SK-N-SH (cell line): ENCODE measurements at regions not wholly inside any gene's neighbourhood (a gene's known extent, or its start where the extent isn't known, plus 50 kb on each side); places are given as distances from the start of the nearest gene placed in this dataset.

Source experiments
- CTCF ChIA-PET: fragments of 300-600, 350-600 bp; formaldehyde crosslinking; extraction: SDS; loops from one replicate; lab custom pipeline; 2021; lab: Yijun Ruan, JAX
- POLR2A ChIA-PET: fragments of 350-600 bp; sonication (Branson Sonifier 250); formaldehyde crosslinking; extraction: SDS; loops from one replicate; lab custom pipeline; 2020; ENCODE audit warnings: antibody characterized with exemption, inconsistent platforms; lab: Yijun Ruan, JAX
- DNase-seq: peaks from one replicate; pipeline ENCODE4 v3.0.0; 2012
- H2AFZ ChIP-seq: fragments of 200-600 bp; sonication (generic); 2 replicates; pipeline ENCODE4 v1.8.1; 2016; ENCODE audit warnings: antibody characterized with exemption, mild to moderate bottlenecking, low read depth
- H3F3A ChIP-seq: fragments of 200-600 bp; sonication (generic); replicated peaks from 2 replicates; pipeline ENCODE3; 2016; ENCODE audit warnings: antibody characterized with exemption, mild to moderate bottlenecking; ENCODE audit not compliant: insufficient read depth
- H3K27ac ChIP-seq, 2 experiments: fragments of 200-500 bp in 1 of 2; fragments of 200-600 bp in 1 of 2; sonication (Bioruptor generic) in 1 of 2; sonication (generic), shearing (Covaris generic) in 1 of 2; 2 replicates each; pipeline versions ENCODE4 v1.5.1 to v1.6.1; 2014 to 2016; ENCODE audit warnings: low read depth in 2 of 2, inconsistent platforms in 1 of 2, low read length in 1 of 2, mild to moderate bottlenecking in 1 of 2, mixed read lengths in 1 of 2
- H3K27me3 ChIP-seq: fragments of 200-600 bp; sonication (generic), shearing (Covaris generic); 2 replicates; pipeline ENCODE4 v1.6.1; 2016; ENCODE audit warnings: mixed run types; ENCODE audit not compliant: insufficient read depth
- H3K36me3 ChIP-seq, 2 experiments: fragments of 200-500 bp in 1 of 2; fragments of 200-600 bp in 1 of 2; sonication (Bioruptor generic) in 1 of 2; sonication (generic) in 1 of 2; replicated peaks in 1 of 2; 2 replicates each; pipeline versions ENCODE3 to v1.5.1; 2014 to 2016; ENCODE audit warnings: low read length in 1 of 2, mild to moderate bottlenecking in 1 of 2; ENCODE audit not compliant: insufficient read depth in 2 of 2, control insufficient read depth in 1 of 2
- H3K4me1 ChIP-seq, 2 experiments: fragments of 200-500 bp in 1 of 2; fragments of 200-600 bp in 1 of 2; sonication (Bioruptor generic) in 1 of 2; sonication (generic), shearing (Covaris generic) in 1 of 2; 2 replicates each; pipeline versions ENCODE4 v1.5.1 to v1.6.1; 2014 to 2016; ENCODE audit warnings: low read depth in 1 of 2, low read length in 1 of 2, mixed run types in 1 of 2; ENCODE audit not compliant: insufficient read depth in 2 of 2, control insufficient read depth in 1 of 2
- H3K4me2 ChIP-seq: fragments of 200-600 bp; sonication (generic), shearing (Covaris generic); 2 replicates; pipeline ENCODE4 v1.6.1; 2017; ENCODE audit warnings: mixed run types
- H3K4me3 ChIP-seq, 2 experiments: fragments of 200-500 bp in 1 of 2; fragments of 200-600 bp in 1 of 2; sonication (Bioruptor generic) in 1 of 2; sonication (generic), shearing (Covaris generic) in 1 of 2; 2 replicates each; pipeline versions ENCODE4 v1.5.1 to v1.8.1; 2014 to 2016; ENCODE audit warnings: low read depth in 2 of 2, inconsistent platforms in 1 of 2, low read length in 1 of 2, mild to moderate bottlenecking in 1 of 2, mixed read lengths in 1 of 2, moderate library complexity in 1 of 2
- H3K79me2 ChIP-seq: fragments of 200-600 bp; sonication (generic); 2 replicates; pipeline ENCODE4 v1.8.1; 2017; ENCODE audit warnings: mild to moderate bottlenecking; ENCODE audit not compliant: insufficient read depth
- H3K9ac ChIP-seq: fragments of 200-600 bp; sonication (generic); 2 replicates; pipeline ENCODE4 v1.6.1; 2017; ENCODE audit warnings: mixed run types
- H3K9me2 ChIP-seq: fragments of 200-600 bp; sonication (generic); 2 replicates; pipeline ENCODE4 v1.6.1; 2017; ENCODE audit warnings: mixed run types
- H3K9me3 ChIP-seq: fragments of 200-600 bp; sonication (generic); 2 replicates; pipeline ENCODE4 v1.6.1; 2017; ENCODE audit warnings: mixed run types, mild to moderate bottlenecking, moderate library complexity
- H4K20me1 ChIP-seq: fragments of 200-600 bp; sonication (generic); 2 replicates; pipeline ENCODE4 v1.6.1; 2017; ENCODE audit warnings: mild to moderate bottlenecking, mixed run types; ENCODE audit not compliant: insufficient read depth
- CHD2 ChIP-seq: fragments of 150-350 bp; IDR thresholded peaks from 2 replicates; pipeline ENCODE4 v1.6.1; 2018; ENCODE audit warnings: low read length; ENCODE audit not compliant: partially characterized antibody
- CTCF ChIP-seq: fragments of 200-600 bp; sonication (generic); IDR thresholded peaks from 2 replicates; pipeline ENCODE4 v1.6.1; 2017; ENCODE audit warnings: antibody characterized with exemption, mild to moderate bottlenecking, moderate library complexity
- ELF1 ChIP-seq: IDR thresholded peaks from 2 replicates; pipeline ENCODE4 v1.4.0; 2012
- EP300 ChIP-seq, 2 experiments: IDR thresholded peaks; 2 replicates each; pipeline versions ENCODE4 v1.4.0 to v1.6.1; 2012; ENCODE audit warnings: borderline replicate concordance in 1 of 2, low read depth in 1 of 2, low read length in 1 of 2
- FOSL2 ChIP-seq: IDR thresholded peaks from 2 replicates; pipeline ENCODE4 v1.4.0; 2012; ENCODE audit warnings: low read depth, mild to moderate bottlenecking, moderate library complexity, borderline replicate concordance
- FOXM1 ChIP-seq: IDR thresholded peaks from 2 replicates; pipeline ENCODE4 v1.4.0; 2012; ENCODE audit warnings: low read depth, mild to moderate bottlenecking
- IRF3 ChIP-seq: fragments of 150-350 bp; IDR thresholded peaks from 2 replicates; pipeline ENCODE4 v1.6.1; 2016; ENCODE audit warnings: mild to moderate bottlenecking, low read depth, low read length
- JUND ChIP-seq: IDR thresholded peaks from 2 replicates; pipeline ENCODE4 v1.4.0; 2012
- MEF2A ChIP-seq: IDR thresholded peaks from 2 replicates; pipeline ENCODE4 v1.4.0; 2012; ENCODE audit warnings: low read depth, borderline replicate concordance
- NRF1 ChIP-seq: IDR thresholded peaks from 2 replicates; pipeline ENCODE4 v1.6.1; 2012; ENCODE audit warnings: low read depth, mild to moderate bottlenecking, low read length
- POLR2AphosphoS5 ChIP-seq: IDR thresholded peaks from 2 replicates; pipeline ENCODE4 v1.6.1; 2012; ENCODE audit warnings: low read depth, low read length
- RCOR1 ChIP-seq: fragments of 150-350 bp; IDR thresholded peaks from 2 replicates; pipeline ENCODE4 v1.6.1; 2017; ENCODE audit warnings: antibody characterized with exemption, low read length
- RFX5 ChIP-seq: IDR thresholded peaks from 2 replicates; pipeline ENCODE4 v1.6.1; 2012; ENCODE audit warnings: mild to moderate bottlenecking, improper control_type of control experiment, low read length
- RXRA ChIP-seq: IDR thresholded peaks from 2 replicates; pipeline ENCODE4 v1.4.0; 2012; ENCODE audit warnings: low read depth, mild to moderate bottlenecking, borderline replicate concordance
- SIN3A ChIP-seq: IDR thresholded peaks from 2 replicates; pipeline ENCODE4 v1.6.1; 2012; ENCODE audit warnings: low read depth, mild to moderate bottlenecking, low read length, moderate library complexity, borderline replicate concordance
- SMC3 ChIP-seq: IDR thresholded peaks from 2 replicates; pipeline ENCODE4 v1.6.1; 2012; ENCODE audit warnings: low read depth, low read length, improper control_type of control experiment
- TAF1 ChIP-seq: IDR thresholded peaks from 2 replicates; pipeline ENCODE4 v1.6.1; 2012; ENCODE audit warnings: low read depth, mild to moderate bottlenecking, low read length, moderate library complexity, borderline replicate concordance
- TCF12 ChIP-seq: IDR thresholded peaks from 2 replicates; pipeline ENCODE4 v1.4.0; 2012
- TEAD4 ChIP-seq: IDR thresholded peaks from 2 replicates; pipeline ENCODE4 v1.4.0; 2012; ENCODE audit warnings: mild to moderate bottlenecking, borderline replicate concordance; ENCODE audit not compliant: insufficient read depth
- USF1 ChIP-seq: IDR thresholded peaks from 2 replicates; pipeline ENCODE4 v1.4.0; 2012; ENCODE audit warnings: low read depth, borderline replicate concordance
- YY1 ChIP-seq: IDR thresholded peaks from 2 replicates; pipeline ENCODE4 v1.4.0; 2012; ENCODE audit warnings: low read depth, mild to moderate bottlenecking
- WGBS: methylation state at CpG from one replicate; pipeline ENCODE4 v1.1.6; 2017; ENCODE audit warnings: low lambda C conversion rate; 5-methylcytosine and 5-hydroxymethylcytosine counted together

GRCh38 chr2:51535763-51536162, 503.8 kb upstream of the NRXN1 start:
- POLR2A ChIA-PET, result no interaction called here
- CTCF ChIA-PET, result interaction anchor here (1.6 to 1.7 kb wide), 2 partner anchors 11 to 14 kb away, joined by 4 to 6 read pairs; no protein-coding TSS in a partner anchor

DNA sequence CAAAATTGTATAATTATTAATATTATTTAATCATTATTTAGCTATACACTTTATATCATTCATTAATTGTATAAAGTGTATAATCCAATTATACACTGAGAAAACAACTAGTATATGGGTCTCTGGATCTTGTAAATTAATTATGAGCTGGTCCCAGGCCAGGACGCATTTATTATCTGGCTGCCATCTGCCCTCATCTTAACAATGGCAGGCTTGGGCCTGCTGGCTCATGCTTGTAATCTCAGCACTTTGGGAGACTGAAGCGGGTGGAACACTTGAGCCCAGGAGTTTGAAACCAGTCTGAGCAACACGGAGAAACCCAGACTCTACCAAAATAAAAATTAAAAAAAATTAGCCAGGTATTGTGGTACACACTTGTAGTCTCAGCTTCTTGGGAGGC, 502.2 kb upstream of the NRXN1 start:
- ChIA-PET POLR2A (no interaction called here), CTCF (no interaction called here)
- no peaks in the 10 kb centered on the region; a peak in 1 of 4 replicates for H3K4me1 ChIP-seq
- no peaks in the 10 kb centered on the region for H4K20me1 ChIP-seq
- no peak for DNase-seq
- no peaks in the 10 kb centered on the region for H3K36me3 ChIP-seq
- no peaks in the 10 kb centered on the region for H3K27me3 ChIP-seq
- WGBS, result 23% methylated on average over 3 of the region's 3 CpGs
- H3K9ac ChIP-seq, result no peak overlapping the region
- no peak overlapping the region for H2AFZ ChIP-seq
- no peak overlapping the region for H3K27ac ChIP-seq
- TF ChIP-seq USF1 (no peak), TEAD4 (no peak), RFX5 (no peak), YY1 (no peak), NRF1 (no peak), RCOR1 (no peak), MEF2A (no peak), JUND (no peak), FOSL2 (no peak), ELF1 (no peak), SIN3A (no peak), TCF12 (no peak), RXRA (no peak), POLR2AphosphoS5 (no peak), EP300 (IDR thresholded peaks at IDR 0.05; ENCODE audit: borderline replicate concordance in 1 of 2, low read depth in 1 of 2, low read length in 1 of 2) (no peak), FOXM1 (no peak), IRF3 (no peak), CHD2 (no peak), SMC3 (no peak)
- TF ChIP-seq, all 33 proteins: peak for 0
- H3K4me3 ChIP-seq, result no peak overlapping the region
- no peak overlapping the region for H3K4me2 ChIP-seq
- H3K79me2 ChIP-seq, result no peaks in the 10 kb centered on the region
- no peaks in the 10 kb centered on the region for H3K9me2 ChIP-seq
- H3K9me3 ChIP-seq, result no peaks in the 10 kb centered on the region
- H3F3A ChIP-seq, result no peaks in the 10 kb centered on the region

More at GRCh38 chr2:51535763-51536162, 503.8 kb upstream of the NRXN1 start:
- Histone ChIP-seq H3K36me3 (no peaks in the 10 kb centered on the region), H3K4me3 (no peak overlapping the region), H3K9me3 (no peaks in the 10 kb centered on the region), H3K9ac (no peak overlapping the region), H3K79me2 (no peaks in the 10 kb centered on the region), H2AFZ (no peak overlapping the region), H3K4me2 (no peak overlapping the region), H4K20me1 (no peaks in the 10 kb centered on the region), H3K27ac (no peak overlapping the region), H3K27me3 (no peaks in the 10 kb centered on the region), H3K4me1 (no peaks in the 10 kb centered on the region; a peak in 1 of 4 replicates), H3K9me2 (no peaks in the 10 kb centered on the region), H3F3A (no peaks in the 10 kb centered on the region)
- DNase-seq, result no peak
- TF ChIP-seq TEAD4 (no peak), TAF1 (no peak), RFX5 (no peak), SMC3 (no peak), CTCF (no peak), EP300 (IDR thresholded peaks at IDR 0.05; ENCODE audit: borderline replicate concordance in 1 of 2, low read depth in 1 of 2, low read length in 1 of 2) (peak in 1 of 2 experiments; percentile 47; a peak in 1 of 4 replicates)
- 25% methylated on average over 2 of the region's 2 CpGs for WGBS
